DOHH2 (cell line): ENCODE measurements at regions not wholly inside any gene's neighbourhood (a gene's known extent, or its start where the extent isn't known, plus 50 kb on each side); places are given as distances from the start of the nearest gene placed in this dataset.

Experiments used
- CTCF ChIP-seq: fragments of 200-600 bp; sonication (generic); IDR thresholded peaks from one replicate; pipeline ENCODE4 v1.5.1; 2014; ENCODE audit warnings: antibody characterized with exemption, mild to moderate bottlenecking, low read depth, low read length; ENCODE audit not compliant: poor library complexity, severe bottlenecking
- EZH2phosphoT487 ChIP-seq: fragments of 200-600 bp; sonication (generic); IDR thresholded peaks from 2 replicates; pipeline ENCODE4 v1.6.1; 2017; ENCODE audit warnings: borderline replicate concordance, mild to moderate bottlenecking, antibody characterized with exemption, low read length, moderate library complexity, mixed read lengths

- no peak for TF ChIP-seq CTCF
- no peak for TF ChIP-seq EZH2phosphoT487
Observed at GRCh38 chr1:208977012-208977411, 606.5 kb upstream of the CAMK1G start.
